DND-41 (cell line): ENCODE measurements at regions not wholly inside any gene's neighbourhood (a gene's known extent, or its start where the extent isn't known, plus 50 kb on each side); places are given as distances from the start of the nearest gene placed in this dataset.

Experiments used
- EZH2 ChIP-seq: IDR thresholded peaks from 3 replicates; pipeline ENCODE4 v1.6.1; 2012; ENCODE audit warnings: borderline replicate concordance, low read depth, mild to moderate bottlenecking, moderate library complexity, low read length, inconsistent platforms; ENCODE audit not compliant: severe bottlenecking
- TF ChIP-seq, protein P1 (sequence below): IDR thresholded peaks from 2 replicates; pipeline ENCODE4 v1.5.1; 2012; ENCODE audit warnings: borderline replicate concordance, low read length, moderate library complexity, mild to moderate bottlenecking; ENCODE audit not compliant: poor library complexity, severe bottlenecking; ENCODE audit errors: extremely low read depth

DNA sequence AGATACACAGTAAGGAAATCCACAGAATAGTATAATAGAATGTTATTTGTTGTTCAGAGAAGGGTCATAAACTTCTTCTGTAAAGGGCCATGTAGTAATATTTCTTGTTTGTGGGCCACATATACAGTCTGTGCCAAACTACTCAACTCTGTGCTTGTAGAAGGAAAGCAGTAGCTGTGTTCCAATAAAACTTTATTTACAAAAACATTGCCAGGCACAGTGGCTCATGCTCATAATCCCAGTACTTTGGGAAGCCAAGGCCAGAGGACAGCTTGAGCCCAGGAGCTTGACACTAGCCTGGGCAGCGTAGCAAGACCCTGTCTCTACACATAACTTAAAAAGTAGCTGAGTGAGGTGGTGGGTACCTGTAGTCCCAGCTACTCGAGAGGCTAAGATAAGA is 612.8 kb upstream of the PSMD7 start:
- TF ChIP-seq, protein P1, sequence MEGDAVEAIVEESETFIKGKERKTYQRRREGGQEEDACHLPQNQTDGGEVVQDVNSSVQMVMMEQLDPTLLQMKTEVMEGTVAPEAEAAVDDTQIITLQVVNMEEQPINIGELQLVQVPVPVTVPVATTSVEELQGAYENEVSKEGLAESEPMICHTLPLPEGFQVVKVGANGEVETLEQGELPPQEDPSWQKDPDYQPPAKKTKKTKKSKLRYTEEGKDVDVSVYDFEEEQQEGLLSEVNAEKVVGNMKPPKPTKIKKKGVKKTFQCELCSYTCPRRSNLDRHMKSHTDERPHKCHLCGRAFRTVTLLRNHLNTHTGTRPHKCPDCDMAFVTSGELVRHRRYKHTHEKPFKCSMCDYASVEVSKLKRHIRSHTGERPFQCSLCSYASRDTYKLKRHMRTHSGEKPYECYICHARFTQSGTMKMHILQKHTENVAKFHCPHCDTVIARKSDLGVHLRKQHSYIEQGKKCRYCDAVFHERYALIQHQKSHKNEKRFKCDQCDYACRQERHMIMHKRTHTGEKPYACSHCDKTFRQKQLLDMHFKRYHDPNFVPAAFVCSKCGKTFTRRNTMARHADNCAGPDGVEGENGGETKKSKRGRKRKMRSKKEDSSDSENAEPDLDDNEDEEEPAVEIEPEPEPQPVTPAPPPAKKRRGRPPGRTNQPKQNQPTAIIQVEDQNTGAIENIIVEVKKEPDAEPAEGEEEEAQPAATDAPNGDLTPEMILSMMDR: no peak
- TF ChIP-seq EZH2: no peak
